Activated T-helper 17 cell treated with anti-CD3 and anti-CD28 coated beads, Interleukin-2, amount 50 U/mL, for 72 hours (primary cell): ENCODE measurements at regions not wholly inside any gene's neighbourhood (a gene's known extent, or its start where the extent isn't known, plus 50 kb on each side); places are given as distances from the start of the nearest gene placed in this dataset.

ENCODE experiments used
- ATAC-seq: fragments of 150-1000 bp; cut with Tn5 transposase; replicated peaks from 2 replicates; pipeline ENCODE4 v1.10.0; 2021; ENCODE audit warnings: mild to moderate bottlenecking, moderate library complexity
- H3K27ac Mint-ChIP-seq: one replicate; pipeline ENCODE4 v1.8.0; 2022; ENCODE audit warnings: mixed read lengths
- H3K27me3 Mint-ChIP-seq: one replicate; pipeline ENCODE4 v1.8.0; 2022; ENCODE audit warnings: mixed read lengths
- H3K36me3 Mint-ChIP-seq: one replicate; pipeline ENCODE4 v1.8.0; 2022; ENCODE audit warnings: low read depth, mild to moderate bottlenecking, mixed read lengths
- H3K4me1 Mint-ChIP-seq: one replicate; pipeline ENCODE4 v1.8.0; 2022; ENCODE audit warnings: mixed read lengths
- H3K4me3 Mint-ChIP-seq: one replicate; pipeline ENCODE4 v1.8.0; 2022; ENCODE audit warnings: mild to moderate bottlenecking, mixed read lengths
- H3K9me3 Mint-ChIP-seq: one replicate; pipeline ENCODE4 v1.8.0; 2022; ENCODE audit warnings: mixed read lengths

DNA sequence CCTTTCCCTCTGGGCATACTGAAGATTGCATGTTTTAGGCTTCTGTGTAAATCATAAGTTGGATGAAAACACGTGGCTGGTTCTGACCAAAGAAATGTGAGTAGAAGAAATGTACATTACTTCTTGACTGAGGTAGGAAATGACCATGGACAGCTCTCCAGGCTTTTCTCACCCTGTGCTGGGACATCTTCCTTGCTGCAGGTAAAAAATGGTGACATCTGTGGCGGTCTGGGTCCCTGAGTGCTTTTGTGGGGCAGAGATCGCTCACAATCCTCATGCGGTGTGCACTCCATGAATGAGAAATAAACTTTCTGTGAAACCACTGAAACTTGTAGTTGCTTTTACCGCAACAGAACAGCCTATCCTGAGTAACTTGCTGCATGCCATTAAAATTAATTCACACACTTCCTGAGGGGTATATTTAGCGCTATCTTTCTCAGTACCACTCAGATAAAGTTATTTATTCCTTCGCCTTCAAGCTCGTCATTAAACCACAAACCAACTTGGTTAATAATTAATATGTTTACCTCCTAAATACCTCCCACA lies 730.4 kb downstream of the EFNA5 start:
- Mint-ChIP-seq H3K4me3 (no peak overlapping the region), H3K27me3 (no peaks in the 10 kb centered on the region), H3K27ac (no peak overlapping the region), H3K4me1 (no peaks in the 10 kb centered on the region), H3K9me3 (peaks cover 12% of the 10 kb centered on the region), H3K36me3 (no peaks in the 10 kb centered on the region)
- ATAC-seq: no peak

DNA sequence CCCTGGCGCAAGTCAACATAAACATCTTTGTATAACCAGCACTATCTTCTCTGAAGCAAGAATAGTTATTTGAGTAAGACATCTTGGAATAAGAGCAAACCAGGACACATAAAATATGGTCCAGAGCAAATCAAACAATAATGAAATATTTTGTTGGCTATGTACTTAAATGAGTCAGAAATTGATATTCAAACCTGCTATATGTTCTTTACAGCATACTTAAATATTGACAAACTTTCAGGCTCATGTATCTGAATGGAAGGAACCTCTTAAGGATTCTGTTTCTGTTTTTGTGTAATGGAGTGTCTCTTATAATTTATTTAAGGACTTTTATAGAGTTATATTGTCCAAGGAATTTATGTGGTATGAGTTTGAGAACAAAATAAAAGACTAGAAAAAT lies 747.3 kb downstream of the EFNA5 start:
- Mint-ChIP-seq H3K27ac (no peak overlapping the region), H3K27me3 (no peaks in the 10 kb centered on the region)

DNA sequence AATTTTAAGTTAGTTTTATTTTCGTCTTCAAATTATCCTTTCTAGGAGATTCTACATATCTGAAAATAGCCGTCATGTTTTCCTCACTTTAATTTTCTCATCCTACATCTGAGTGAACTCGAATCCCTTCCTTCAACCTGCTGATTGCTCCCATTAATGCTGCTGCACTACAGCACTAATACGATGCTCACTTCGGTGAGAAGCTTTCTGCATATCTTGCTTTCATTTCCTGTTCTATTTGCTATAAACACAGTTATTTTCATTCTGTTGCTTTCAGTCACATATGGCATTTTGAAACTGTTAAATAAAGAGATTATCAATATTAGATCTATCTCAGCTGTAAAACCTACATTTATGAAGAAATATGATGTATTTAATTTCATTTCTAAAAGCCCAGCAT lies 749.2 kb downstream of the EFNA5 start:
- no peaks in the 10 kb centered on the region for H3K36me3 Mint-ChIP-seq
- H3K4me3 Mint-ChIP-seq: no peak overlapping the region
- H3K27ac Mint-ChIP-seq: no peak overlapping the region
- no peaks in the 10 kb centered on the region for H3K4me1 Mint-ChIP-seq
- no peaks in the 10 kb centered on the region for H3K27me3 Mint-ChIP-seq
- ATAC-seq: no peak
- peaks cover 4% of the 10 kb centered on the region for H3K9me3 Mint-ChIP-seq

More for the DNA sequence above, 747.3 kb downstream of the EFNA5 start:
- peaks cover 12% of the 10 kb centered on the region for H3K9me3 Mint-ChIP-seq
- no peak overlapping the region for H3K4me3 Mint-ChIP-seq
- no peaks in the 10 kb centered on the region for H3K4me1 Mint-ChIP-seq
- no peak for ATAC-seq
- H3K36me3 Mint-ChIP-seq: no peaks in the 10 kb centered on the region

DNA sequence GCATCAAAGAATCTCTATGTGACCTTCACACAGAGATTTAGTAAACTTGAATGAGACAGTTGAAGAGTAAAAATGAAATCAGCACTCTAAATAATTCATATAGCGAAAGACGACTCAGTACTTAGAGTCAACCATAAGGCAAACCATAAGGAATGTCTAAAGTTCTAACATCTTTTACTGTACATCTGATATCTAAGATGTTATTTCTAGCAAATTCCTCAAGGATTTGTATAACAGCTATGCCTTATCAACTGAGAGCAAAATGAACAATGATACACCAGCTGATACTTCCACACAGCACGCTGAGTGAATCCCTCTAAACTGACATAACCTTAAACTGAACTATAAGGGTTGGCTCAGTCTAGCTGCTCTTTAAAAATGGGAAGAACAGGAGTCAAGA lies 760.3 kb downstream of the EFNA5 start:
- H3K4me3 Mint-ChIP-seq: no peak overlapping the region
- no peaks in the 10 kb centered on the region for H3K36me3 Mint-ChIP-seq
- no peaks in the 10 kb centered on the region for H3K9me3 Mint-ChIP-seq
- no peaks in the 10 kb centered on the region for H3K27me3 Mint-ChIP-seq
- no peak for ATAC-seq
- H3K4me1 Mint-ChIP-seq: no peaks in the 10 kb centered on the region
- H3K27ac Mint-ChIP-seq: no peak overlapping the region

DNA sequence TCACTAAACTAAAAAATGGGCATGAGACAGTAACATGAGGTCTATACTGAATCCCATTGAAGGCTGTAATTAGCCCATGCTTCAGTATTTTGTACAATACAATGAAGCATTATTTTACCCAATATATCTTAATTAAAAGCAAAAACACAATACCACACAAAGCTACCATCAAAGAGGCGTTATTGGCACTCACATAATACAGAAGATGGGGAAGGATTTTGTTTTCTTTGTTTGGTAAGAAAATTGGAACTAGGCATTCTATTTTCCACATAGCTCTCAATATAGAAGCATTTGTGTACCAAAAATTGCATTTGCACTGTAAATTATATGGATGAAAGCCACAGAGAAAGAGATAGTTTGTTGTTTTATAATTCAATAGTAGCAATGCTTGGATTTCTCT lies 761.0 kb downstream of the EFNA5 start:
- Mint-ChIP-seq H3K27ac (no peak overlapping the region), H3K4me1 (no peaks in the 10 kb centered on the region), H3K27me3 (no peaks in the 10 kb centered on the region), H3K4me3 (no peak overlapping the region), H3K9me3 (no peaks in the 10 kb centered on the region), H3K36me3 (no peaks in the 10 kb centered on the region)
- ATAC-seq: no peak

DNA sequence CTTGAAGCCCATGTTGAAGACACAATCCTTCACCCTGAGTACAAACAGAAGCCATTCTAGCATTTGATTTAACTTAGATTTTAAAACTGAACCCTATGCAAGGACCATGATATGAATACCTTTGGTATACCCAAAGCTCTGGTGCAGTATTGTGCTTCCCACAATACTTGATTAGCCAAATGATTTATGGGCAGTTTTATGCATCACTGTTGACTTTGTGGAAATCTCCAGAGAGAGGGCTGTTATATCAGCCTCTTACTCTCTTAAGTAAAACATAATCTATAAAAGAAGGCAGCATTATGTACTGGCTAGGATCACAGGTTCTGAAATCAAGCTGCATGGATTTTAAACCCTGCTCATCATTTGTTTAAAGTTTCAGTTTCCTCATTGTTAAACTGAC lies 762.8 kb downstream of the EFNA5 start:
- no peak overlapping the region for H3K27ac Mint-ChIP-seq
- no peak overlapping the region for H3K4me3 Mint-ChIP-seq
- no peaks in the 10 kb centered on the region for H3K4me1 Mint-ChIP-seq
- ATAC-seq: no peak
- H3K27me3 Mint-ChIP-seq: no peaks in the 10 kb centered on the region
- no peaks in the 10 kb centered on the region for H3K36me3 Mint-ChIP-seq
- no peaks in the 10 kb centered on the region for H3K9me3 Mint-ChIP-seq

DNA sequence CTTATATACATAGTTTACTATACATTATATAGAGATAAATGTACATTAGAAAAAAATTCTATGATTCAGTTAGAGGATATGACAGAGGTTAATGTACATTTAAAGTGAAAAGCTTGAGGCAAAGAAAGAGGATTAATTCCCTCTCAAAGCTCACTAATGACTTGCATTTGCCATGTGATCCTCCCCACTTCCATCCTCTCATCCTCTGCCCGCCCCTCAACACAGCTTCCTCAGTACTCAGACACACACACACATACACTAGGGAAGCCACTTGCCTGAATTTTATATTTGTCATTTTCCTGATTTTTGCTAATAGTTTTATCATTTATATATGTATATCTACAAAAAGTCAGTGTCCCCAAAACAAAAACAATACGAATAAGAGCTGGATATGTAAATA lies 764.5 kb downstream of the EFNA5 start:
- no peaks in the 10 kb centered on the region for H3K4me1 Mint-ChIP-seq
- no peaks in the 10 kb centered on the region for H3K36me3 Mint-ChIP-seq
- no peak overlapping the region for H3K4me3 Mint-ChIP-seq
- no peak for ATAC-seq
- no peak overlapping the region for H3K27ac Mint-ChIP-seq
- H3K9me3 Mint-ChIP-seq: no peaks in the 10 kb centered on the region
- H3K27me3 Mint-ChIP-seq: no peaks in the 10 kb centered on the region

DNA sequence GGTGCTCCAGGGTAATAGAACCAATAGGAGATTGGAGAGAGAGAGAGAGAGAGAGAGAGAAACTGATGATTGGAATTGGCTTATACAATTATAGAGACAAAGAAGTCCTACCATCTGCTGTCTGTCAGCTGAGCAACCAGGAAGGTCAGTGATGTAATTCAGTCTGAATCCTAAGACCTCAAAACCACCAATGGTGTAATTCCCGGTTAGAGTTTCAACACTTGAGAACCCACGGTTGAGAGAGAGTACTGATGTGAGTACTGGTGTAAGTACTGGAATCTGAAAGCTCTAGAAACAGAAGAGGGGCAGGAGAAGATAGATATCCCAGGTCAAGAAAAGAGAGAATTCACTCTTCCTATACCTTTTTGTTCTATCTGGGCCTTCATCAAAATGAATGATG lies 775.8 kb downstream of the EFNA5 start:
- no peak for ATAC-seq
- no peaks in the 10 kb centered on the region for H3K36me3 Mint-ChIP-seq
- peaks cover 11% of the 10 kb centered on the region for H3K9me3 Mint-ChIP-seq
- no peaks in the 10 kb centered on the region for H3K27me3 Mint-ChIP-seq
- H3K4me3 Mint-ChIP-seq: no peak overlapping the region
- no peak overlapping the region for H3K27ac Mint-ChIP-seq
- H3K4me1 Mint-ChIP-seq: no peaks in the 10 kb centered on the region

DNA sequence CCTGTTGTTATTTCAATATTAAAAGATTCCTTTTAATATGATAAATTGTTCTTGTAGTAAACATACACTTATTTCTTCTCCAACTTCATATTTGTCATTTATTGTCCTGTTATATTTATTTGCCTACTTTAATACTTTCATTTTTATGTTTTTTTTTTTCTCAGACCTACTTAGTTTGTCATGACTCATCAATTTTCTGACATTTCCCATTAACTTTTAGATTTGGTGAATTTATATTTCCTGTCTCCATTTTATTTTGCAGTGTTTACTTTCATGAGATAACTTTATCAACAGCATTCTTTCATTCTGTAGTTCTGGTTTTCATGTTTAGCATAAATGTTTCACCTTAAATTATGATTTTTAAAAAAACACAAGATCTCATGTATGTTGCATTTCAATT lies 788.7 kb downstream of the EFNA5 start:
- Mint-ChIP-seq H3K9me3 (peaks cover 4% of the 10 kb centered on the region), H3K4me3 (no peak overlapping the region), H3K27ac (no peak overlapping the region), H3K27me3 (no peaks in the 10 kb centered on the region), H3K4me1 (no peaks in the 10 kb centered on the region), H3K36me3 (no peaks in the 10 kb centered on the region)
- no peak for ATAC-seq

DNA sequence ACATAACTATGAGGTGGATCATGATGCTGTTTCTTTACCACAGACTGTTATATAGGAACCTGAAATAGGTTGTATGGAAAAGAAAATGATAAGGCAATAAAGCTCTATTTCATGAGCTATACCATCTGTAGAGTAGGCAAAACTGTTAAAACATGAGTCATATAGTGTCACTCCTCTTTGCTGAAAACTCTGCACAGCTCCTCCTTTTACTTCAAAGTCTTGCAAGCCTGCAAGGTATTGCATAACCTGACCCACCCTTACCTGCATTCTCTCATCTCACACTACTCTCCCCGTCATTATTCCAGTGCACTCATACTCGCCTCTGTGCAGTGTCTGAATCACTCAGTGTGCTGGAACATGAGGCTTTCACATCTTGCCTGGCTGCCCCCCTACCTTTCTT lies 790.1 kb downstream of the EFNA5 start:
- no peak for ATAC-seq
- Mint-ChIP-seq H3K4me1 (no peaks in the 10 kb centered on the region), H3K27me3 (no peaks in the 10 kb centered on the region), H3K9me3 (peaks cover 4% of the 10 kb centered on the region), H3K4me3 (no peak overlapping the region), H3K27ac (no peak overlapping the region), H3K36me3 (no peaks in the 10 kb centered on the region)

DNA sequence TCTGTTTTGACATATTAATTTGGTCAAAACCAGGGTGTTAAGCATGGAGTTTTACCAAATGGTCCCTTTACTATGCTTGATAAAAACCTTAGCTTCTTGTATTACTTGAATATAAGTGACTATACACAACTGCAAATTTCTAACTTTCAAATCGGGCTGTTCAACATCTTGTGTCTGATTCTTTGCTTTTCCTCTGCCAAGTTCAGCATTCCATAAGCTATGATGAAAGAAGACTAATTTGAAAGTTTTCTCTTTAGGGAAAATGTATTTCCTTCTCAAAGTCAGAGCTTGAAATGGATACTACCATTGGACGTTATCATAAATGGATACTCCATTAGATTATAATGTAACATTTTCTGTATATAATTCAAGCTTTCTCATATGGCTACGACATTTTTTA lies 792.9 kb downstream of the EFNA5 start:
- no peak overlapping the region for H3K4me3 Mint-ChIP-seq
- H3K4me1 Mint-ChIP-seq: no peaks in the 10 kb centered on the region
- no peaks in the 10 kb centered on the region for H3K27me3 Mint-ChIP-seq
- H3K9me3 Mint-ChIP-seq: peaks cover 4% of the 10 kb centered on the region
- H3K27ac Mint-ChIP-seq: no peak overlapping the region
- no peak for ATAC-seq
- no peaks in the 10 kb centered on the region for H3K36me3 Mint-ChIP-seq

DNA sequence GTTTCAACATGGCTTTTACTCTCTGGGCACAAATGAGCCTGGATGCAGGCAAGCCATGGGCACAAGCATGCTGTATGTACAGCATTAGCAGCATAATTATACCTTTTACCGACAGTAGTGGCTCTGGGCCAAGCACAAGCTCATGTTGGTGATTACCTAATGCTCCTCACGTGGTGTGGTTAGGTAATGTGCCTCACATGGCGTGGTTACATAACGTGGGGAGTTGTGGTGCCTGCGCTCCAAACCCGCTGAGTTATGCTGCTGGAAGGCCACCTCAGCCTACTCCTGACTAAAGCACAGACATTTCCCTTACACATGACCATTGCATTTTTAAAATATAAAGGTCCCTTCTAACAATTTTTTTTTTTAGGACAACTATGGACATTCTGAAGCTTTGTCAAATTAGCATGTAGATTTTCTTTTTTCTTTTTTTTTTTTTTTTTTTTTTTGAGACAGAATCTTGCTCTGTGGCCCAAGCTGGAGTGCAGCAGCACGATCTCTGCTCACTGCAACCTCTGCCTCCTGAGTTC lies 794.0 kb downstream of the EFNA5 start:
- Mint-ChIP-seq H3K36me3 (no peaks in the 10 kb centered on the region), H3K4me1 (no peaks in the 10 kb centered on the region), H3K4me3 (no peak overlapping the region), H3K27me3 (no peaks in the 10 kb centered on the region), H3K27ac (no peak overlapping the region), H3K9me3 (no peaks in the 10 kb centered on the region)
- no peak for ATAC-seq

DNA sequence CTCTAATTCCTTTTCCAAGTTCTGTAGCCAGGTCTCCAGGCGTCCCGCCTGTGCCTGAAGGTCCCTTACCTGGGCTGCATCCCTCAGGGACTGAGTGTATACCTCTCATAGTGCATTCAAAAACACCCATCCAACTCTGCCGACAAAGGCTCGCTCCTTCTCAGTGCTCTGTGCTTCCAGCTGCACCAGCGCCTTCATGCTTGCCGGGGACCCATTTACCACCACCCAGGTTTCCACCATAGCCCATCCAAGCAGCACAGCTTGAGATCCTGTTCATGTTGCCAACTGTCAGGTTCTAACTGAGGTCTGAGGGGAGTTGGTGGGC lies 794.5 kb downstream of the EFNA5 start:
- ATAC-seq: no peak
- no peaks in the 10 kb centered on the region for H3K4me1 Mint-ChIP-seq
- no peak overlapping the region for H3K4me3 Mint-ChIP-seq
- H3K36me3 Mint-ChIP-seq: no peaks in the 10 kb centered on the region
- H3K27me3 Mint-ChIP-seq: no peaks in the 10 kb centered on the region
- no peaks in the 10 kb centered on the region for H3K9me3 Mint-ChIP-seq
- H3K27ac Mint-ChIP-seq: no peak overlapping the region

DNA sequence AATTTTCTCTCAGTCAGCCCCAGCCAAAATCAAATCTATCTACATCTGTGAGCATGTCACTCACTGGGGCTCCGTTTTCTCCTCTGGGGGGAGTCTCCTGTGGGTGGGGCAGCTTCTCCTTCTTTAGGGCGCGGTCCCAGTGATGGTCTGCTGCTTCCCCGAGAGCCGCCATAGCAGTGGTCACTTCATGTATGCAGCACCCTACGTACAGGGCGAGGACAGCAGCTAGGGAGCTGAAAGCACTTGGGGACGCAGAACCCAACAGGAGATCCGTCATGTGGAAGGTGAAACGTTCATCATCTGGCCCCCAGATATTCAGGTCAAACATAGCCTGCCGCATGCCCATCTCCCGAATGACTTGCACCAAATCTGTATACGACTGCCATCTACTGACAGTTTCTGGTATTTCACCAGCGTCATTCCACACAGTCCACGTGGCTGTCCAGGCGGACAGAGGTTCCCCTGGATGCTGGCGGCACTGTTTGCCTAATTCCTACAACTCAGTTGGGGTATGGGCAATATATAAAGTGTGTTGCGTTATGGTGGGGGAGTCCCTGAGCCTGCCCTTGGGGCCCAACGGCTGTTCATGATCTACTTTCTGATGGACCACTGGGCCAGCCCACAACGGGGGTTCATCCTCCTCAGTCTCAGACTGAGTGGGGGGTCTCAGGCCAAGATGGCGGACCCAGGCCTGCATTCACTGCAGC lies 795.0 kb downstream of the EFNA5 start:
- Mint-ChIP-seq H3K4me1 (no peaks in the 10 kb centered on the region), H3K27ac (no peak overlapping the region), H3K4me3 (no peak overlapping the region), H3K9me3 (no peaks in the 10 kb centered on the region), H3K36me3 (no peaks in the 10 kb centered on the region), H3K27me3 (no peaks in the 10 kb centered on the region)
- no peak for ATAC-seq

DNA sequence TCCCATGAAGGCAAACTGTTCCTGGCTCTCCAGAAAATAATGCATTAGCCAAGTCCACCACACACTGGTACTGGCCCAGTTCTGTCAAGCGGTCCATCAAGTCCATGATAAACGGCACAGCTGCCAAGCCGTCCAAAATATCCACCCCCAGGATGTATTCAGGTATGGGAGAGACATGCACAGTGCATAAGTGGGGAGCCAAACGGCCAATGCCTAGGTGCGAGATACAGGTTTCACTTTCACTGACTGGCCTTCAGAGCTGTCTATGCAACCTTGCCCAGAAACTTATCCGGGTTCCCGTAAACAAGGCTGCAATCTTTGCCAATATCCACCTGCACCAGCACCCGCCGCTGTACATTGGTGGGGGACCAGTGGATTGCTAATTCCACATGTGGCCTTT lies 795.8 kb downstream of the EFNA5 start:
- ATAC-seq: no peak
- Mint-ChIP-seq H3K9me3 (no peaks in the 10 kb centered on the region), H3K36me3 (no peaks in the 10 kb centered on the region), H3K4me3 (no peak overlapping the region), H3K4me1 (no peaks in the 10 kb centered on the region), H3K27me3 (no peaks in the 10 kb centered on the region), H3K27ac (no peak overlapping the region)

DNA sequence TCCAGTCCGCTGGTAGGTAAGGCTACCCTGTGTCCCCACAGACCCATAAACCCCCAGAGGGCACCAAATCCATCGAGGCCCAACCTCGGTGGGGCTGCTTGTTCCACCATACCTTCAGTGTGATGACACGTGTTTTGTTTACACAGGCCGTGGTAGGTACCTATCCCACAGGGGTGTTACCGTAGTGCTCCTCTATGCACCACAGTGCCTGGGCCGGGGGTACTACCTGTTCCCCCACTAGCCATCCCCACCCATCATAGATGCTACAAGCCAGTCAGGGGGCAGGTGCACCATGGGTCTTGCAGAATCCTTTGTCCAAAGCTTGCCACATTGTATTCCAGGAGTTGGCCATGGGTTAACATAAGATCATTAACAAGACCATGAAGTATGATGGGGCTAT lies 796.2 kb downstream of the EFNA5 start:
- ATAC-seq: no peak
- H3K4me3 Mint-ChIP-seq: no peak overlapping the region
- no peaks in the 10 kb centered on the region for H3K27me3 Mint-ChIP-seq
- H3K36me3 Mint-ChIP-seq: no peaks in the 10 kb centered on the region
- no peaks in the 10 kb centered on the region for H3K4me1 Mint-ChIP-seq
- H3K27ac Mint-ChIP-seq: no peak overlapping the region
- no peaks in the 10 kb centered on the region for H3K9me3 Mint-ChIP-seq
